Caki2 (cell line): ENCODE measurements at regions not wholly inside any gene's neighbourhood (a gene's known extent, or its start where the extent isn't known, plus 50 kb on each side); places are given as distances from the start of the nearest gene placed in this dataset.

Experiments
- DNase-seq: peaks from one replicate; pipeline ENCODE4 v3.0.0-alpha.2; 2015; ENCODE audit warnings: low read depth
- in situ Hi-C: cut with HindIII; loops from 2 replicates; pipeline ENCODE4 v1.10.0; 2016; ENCODE audit warnings: low sequenced_read_pairs, low pct_unique_long_range_greater_than_20kb, mixed read lengths

DNA sequence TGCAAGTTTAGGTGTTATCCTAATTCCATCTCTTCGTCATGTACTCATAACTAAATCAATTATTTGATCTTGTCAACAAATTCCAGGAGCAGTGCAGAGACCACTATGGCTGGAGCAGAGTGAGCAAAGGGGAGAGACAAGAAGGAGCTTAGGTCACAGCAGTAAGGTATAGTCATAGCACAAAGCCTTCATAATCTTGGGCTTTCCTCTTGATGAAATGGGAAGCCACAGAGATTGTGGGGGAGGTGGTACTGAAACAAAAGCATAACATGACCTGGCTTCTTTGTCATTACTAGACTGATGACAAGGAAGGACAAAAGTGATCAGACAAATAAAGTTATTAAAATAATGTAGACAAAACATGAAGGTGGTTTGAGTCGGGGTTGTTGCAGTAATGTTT is 60.1 kb upstream of the PTGS2 start:
- DNase-seq = no peak
- in situ Hi-C loops = no loop called here

DNA sequence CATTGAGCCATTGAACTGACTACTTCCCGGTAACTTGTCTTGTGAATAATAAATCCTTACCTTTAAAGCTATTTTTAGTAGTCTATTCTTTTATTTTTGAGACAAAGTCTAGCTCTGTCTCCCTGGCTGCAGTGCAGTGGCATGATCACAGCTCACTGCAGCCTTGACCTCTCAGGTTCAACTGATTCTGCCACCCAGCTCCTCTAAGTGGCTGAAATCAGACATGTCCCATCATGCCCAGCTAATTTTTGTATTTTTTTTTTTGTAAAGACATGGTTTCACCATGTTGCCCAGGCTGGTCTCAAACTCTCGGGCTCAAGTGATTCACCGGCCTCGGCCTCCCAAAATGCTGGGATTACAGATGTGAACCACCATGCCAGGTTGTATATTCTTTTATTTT is 59.3 kb upstream of the PTGS2 start:
- in situ Hi-C loops = no loop called here
- no peak for DNase-seq

DNA sequence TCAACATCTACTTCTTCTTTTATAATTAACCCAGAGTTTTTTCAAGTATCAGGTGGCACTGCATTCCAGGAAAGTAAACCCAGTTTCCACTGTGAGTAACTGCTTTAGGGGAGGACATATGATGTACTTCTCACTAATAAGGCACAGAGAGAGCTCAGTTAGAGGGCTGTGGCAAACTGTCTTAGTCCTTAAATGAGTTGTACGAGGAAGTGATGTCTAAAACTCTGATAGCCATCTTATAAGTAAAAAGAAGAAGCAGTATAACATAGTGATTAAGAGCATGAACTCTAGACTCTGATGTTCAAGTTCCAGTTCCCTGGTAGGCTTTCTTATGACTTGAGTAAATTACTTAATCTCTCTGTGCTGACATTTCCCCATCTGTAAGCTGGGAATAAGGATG is 58.7 kb upstream of the PTGS2 start:
- in situ Hi-C loops = no loop called here
- DNase-seq = no peak

DNA sequence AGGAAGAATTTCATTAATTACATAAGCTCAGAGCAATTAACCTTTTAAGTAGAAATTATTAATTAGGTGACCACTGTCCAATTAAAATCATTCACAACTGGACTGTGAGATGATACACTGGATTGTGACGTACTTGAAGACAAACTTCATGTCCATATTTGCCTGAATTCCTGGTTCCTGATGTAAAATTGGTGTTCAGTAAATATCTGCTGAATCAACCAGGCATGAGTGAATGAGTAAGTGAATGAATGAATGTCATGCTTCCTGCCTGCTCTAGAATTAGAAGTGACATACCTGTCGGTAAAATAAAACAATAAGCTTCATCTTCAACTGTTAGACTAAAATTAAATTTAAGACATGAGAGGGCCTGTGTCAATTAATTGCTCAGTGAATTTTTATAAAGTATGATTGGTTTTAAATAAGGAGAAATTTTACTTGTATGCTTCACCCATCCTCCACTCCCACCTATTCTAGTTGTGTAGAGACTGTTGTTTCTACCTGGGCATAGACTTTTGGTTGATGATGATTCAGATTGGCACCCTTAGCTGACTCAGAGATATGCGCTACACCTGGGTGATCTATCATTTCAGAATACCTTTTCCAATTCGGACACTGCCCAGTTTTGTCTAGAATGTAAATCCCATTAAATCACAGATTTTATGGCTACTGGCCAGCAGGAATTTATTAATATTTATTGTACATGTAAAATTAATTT is 56.9 kb upstream of the PTGS2 start:
- in situ Hi-C loops = no loop called here
- DNase-seq = no peak

DNA sequence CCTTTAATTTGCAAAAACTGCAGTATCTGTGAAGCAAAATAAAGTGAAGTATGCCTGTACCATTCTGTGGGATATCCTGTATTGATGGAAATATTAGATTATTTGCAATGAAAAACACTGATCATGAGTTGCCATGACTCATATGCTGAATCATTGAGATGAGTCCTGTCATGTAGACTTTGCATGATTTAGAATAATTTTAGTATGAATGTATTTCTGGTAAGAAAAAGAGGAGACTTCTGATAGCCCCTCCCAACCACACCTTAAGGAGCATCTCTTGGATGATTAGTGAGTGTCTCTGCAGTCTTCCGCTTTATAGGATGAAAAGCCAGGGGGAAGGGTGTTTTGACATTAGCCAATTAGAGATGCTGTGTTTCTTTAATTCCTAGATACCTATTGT is 55.2 kb upstream of the PTGS2 start:
- in situ Hi-C loops = no loop called here
- DNase-seq = no peak

DNA sequence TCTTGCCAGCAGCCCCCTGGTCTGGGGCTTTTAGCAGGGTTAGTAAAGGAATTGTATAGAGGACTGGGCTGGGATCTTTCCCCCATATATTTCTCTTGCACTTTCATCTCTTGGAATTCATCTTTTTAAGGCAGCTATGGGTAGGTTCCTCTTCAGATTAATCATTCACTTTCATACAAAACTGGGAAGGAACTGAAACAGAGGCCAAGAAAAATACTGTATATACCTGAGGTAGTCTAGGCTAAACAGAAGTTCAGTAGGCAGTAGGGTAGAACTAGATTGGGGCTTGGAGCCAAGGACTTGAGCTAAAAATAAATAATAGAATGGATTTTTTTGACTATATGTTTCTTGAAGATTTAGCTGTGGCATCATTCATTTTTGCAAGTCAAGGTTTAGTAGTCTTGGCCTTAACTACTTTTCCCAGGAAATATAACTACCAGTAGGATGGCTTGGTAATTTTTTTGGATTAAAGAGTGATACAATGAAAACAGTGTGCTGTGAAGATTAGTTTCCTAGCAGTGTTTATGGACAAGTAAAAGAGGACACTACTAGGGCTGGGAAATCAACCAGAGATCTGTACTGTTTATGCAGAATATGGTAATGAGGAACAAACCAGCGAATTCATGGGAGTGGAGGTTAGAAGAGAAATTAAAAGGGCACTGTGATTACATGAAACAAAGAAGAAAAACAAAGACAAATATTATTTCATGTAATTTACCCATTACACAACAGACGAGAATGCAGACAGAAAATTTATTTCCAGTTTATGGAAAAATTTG is 50.9 kb upstream of the PTGS2 start:
- in situ Hi-C loops = no loop called here
- DNase-seq = peak; percentile 26
